ENCODE measurements at regions not wholly inside any gene's neighbourhood (a gene's known extent, or its start where the extent isn't known, plus 50 kb on each side); places are given as distances from the start of the nearest gene placed in this dataset.

DNA sequence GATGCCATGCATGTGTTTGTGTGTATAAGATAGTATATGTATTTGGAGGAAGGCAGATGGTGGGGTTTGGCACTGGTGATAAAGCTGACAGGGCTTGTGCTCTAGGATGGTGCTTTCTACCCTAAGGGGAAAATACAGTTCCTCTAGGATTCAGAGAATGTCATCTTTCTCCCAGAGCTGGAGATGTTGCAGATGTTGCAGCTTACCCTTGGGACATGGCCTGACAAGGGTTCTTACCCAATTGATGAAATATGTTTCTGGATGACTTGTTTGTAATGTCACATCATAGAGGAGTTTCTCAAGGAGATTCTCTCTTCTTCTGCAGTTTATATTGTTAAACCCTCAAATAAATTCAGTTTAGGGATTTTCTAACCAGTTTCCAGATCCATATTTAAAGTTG, 52.5 kb upstream of the PITX2 start:
- no peak for DNase-seq

DNA sequence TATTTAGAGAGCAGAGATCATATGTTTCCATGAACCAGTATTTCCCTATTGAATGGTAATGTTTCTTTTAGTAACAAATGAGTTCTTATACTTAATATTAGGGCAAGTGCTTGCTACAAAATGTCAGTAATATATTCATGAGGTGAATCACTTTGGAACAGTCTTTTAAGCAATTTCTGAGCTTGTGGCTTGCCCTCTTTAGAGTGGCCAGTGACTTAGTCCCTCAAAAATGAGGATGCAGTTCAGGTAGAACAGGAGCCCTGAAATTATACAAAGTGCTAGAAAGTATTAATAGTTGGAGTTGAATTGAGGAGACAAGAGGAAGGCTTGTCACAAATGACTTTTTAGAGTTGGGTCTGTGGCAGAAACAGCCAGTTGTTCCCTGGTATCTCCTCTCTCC, 53.4 kb upstream of the PITX2 start:
- no peak for DNase-seq

DNA sequence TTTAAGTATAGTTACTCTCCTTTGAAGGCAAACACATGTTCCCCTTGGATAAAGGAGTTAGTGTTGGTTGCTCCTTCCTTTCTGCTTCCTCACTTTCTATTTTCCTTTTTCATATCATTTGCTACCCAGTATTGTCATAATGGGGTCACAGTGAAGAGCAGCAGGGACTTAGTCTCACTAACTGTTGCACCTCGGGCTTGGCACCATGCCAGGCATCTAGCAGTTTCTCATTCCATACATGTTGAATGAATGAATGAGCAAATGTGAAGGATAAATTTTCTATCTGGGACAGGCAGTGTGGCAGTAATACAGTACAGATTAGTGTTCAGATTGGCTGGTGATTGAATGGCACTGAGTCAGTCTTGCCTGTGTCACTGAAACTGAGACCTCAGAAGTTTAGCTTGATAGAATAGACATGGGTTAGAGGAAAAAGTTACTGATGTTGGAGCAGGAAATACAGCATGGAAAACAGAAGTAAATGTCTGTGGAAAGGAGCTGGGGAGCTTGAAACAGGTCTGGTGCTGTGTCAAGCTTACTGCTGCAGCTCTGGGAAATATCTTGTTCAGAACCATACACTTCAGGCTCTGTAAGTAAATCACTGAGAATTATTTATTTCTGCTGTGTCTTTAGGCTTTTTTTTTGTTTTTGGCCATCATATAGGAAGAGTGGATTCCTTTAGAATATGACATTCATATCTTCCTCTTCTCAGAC, 55.8 kb upstream of the PITX2 start:
- DNase-seq = no peak

DNA sequence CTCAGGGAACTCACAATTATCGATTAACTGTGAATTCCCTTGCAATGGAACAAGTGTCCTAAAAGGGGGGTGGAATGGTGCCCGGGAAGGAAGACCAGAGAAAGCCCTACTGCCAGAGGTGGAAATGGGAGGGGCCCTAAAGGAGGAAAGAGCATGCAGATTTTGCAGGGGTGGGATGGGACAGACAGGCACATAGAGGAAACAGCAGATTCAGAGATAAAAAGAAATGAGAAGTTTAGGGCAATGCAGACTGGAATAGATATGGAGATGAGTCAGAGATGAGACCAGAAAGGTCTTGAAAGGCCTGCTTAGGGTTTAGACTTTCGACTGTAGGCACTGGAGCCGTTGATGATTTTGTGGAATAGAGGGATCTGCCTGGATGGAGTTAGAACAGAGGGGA, 57.4 kb upstream of the PITX2 start:
- no peak for DNase-seq

DNA sequence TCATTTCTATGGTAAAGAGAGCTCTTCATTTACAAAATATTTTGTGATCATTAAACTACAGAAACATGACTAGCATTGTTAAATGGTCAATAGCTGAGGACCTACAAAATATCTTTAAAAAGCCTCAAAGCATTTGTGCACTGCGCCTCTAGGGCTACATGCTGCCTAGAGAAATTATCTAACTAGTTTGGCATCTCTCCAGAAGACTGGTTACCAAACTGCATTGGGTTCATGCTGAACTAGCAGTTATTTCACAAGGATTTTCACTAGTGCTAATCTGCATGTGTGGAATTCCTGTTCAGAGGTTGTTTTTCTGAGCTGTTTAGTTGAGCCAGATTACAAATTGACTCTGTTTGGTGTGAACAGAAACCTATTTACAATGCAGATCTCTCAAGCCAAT, 58.5 kb upstream of the PITX2 start:
- DNase-seq = no peak

DNA sequence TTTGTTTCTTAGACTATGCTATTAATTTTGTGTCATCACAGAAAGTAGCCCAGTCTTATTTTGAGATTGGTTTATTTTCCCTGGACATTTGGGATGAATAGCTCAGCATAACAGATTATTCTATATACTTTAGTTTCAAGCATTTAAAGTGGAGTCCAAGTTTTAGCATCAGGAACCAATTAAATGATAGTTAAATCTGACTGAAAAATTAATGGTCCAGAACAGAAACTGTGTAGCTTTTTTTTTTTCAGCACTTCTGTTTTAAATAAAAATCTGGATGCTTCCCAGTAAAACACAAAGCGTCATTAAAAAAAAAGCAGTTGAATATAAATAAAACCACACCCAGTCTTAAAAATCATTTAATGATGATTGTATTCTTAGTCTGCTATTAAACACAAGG, 59.4 kb upstream of the PITX2 start:
- DNase-seq = no peak

- DNase-seq = no peak
Observed at GRCh38 chr4:110683601-110684000, 60.7 kb upstream of the PITX2 start.

GRCh38 chr4:110702326-110702725, 79.4 kb upstream of the PITX2 start:
- no peak for DNase-seq

DNA sequence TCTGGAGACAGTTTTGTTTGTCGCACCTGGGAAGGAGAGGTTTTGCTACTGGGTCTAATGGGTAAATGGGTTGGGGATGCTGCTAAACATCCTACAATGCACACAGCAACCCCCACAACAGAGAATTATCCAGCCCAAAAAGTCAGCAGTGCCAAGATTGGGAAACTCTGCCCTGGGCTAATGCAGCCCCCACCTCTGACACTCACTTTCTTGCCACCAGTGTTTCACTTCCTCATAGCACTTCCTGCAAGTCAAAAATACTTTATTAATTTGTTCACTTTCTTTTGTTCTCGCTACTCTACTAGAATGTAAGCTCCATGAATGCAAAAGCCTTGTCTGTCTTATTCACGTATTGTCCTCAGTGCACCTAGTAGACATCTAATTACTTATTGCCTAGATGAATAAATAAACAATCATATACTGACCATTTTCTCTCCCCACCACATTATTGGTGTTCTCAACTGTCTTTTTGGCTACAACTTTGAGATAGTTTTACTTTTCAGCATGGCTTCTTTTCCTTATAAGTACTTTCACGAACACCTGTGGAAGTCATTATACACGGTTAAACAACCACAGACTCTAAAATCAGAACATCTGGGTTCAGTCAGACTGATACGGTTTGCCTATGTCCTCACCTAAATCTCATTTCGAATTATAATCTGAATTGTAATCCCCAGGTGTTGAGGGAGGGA, 82.0 kb upstream of the PITX2 start:
- no peak for DNase-seq

- no peak for DNase-seq
Observed at GRCh38 chr4:110705440-110705782, 82.5 kb upstream of the PITX2 start.

DNA sequence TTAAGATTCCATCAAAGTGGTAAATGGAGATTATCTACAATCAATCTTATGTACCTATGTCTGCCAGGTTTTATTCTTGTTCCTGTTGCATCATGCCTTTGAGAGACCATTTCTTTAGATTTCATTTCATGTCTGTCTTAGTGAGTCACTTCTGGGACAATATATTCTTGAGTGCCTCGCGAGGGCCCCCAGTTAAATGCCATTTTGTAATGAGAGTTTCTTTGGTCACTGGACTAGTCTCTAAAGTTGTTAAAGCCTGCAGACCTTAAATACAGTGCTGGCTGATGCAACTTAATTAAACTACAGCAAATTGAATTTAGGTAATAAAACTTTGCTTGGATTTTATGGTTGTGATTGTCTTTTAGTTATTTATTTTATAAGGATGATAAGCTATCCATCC, 87.2 kb upstream of the PITX2 start:
- DNase-seq = no peak

DNA sequence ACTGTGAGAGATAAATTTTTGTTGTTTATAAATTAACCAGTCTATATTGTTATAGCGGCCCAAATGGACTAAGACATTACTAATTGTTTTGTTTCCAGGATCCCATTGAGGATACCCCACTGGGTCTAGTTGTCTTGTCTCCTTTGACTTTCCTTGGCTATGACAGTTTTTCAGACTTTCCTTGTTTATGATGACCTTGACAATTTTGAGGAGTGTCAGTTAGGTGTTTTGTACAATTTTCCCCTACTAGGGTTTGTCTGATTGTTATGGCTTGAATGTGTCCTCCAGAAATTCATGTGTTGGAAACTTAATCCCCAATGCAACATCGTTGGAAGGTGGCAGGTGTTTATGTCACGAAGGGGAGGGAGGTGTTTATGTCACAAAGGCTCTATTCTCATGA, 89.6 kb upstream of the PITX2 start:
- DNase-seq = no peak

DNA sequence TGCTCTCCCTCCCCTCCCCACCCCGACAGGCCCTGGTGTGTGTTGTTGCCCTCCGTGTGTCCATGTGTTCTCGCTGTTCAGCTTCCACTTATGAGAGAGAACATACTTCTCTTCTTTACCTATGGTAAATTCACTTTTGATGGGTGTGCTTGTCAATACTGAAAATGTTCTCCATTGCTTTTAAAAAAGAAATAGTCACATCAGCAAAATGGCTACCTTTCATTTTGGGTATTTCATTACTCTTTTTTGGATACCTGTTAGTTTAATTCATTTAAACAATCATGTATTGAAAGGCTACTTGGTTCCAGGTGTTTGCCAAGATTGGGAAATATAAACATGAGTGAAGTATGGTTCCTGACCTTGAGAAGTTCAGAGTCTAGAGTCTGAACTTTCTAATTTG, 107.4 kb upstream of the PITX2 start:
- DNase-seq = no peak

DNA sequence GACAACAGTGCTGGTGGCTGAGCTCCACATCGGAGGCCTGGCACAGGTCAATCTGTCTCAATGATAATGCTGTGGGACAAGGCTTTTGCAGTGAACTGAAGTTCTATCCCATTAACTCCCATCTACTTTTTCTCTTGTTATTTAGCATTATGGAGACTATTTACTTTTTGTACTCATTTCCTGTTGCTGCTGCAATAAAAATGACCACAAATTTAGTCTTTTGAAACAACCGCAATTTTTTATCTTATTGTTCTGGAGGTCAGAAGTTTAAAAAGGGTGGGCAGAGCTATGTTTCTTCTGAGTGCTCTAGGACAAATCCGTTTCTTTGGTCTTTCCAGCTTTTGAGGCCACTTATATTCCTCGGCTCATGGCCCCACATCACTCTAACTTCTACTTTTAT, 111.0 kb upstream of the PITX2 start:
- no peak for DNase-seq

DNA sequence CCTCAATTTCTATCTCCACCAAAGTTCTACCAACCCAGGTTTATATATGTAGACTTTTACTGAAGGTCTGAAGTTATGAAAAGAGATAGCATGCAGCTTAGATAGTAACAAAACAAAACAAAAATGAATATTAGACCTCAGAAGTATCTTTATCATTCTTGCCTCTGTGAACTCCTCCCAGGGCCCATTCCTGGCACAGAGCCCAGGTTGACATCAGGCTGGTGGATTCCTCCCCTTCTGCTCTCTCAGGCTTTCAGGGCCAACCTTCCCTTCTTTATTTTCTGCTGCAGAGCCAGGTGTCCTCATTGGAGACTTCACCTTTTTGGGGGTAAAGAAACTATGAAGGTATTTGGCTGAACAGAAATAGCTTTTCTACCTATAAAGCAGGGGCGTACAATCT, 112.8 kb upstream of the PITX2 start:
- DNase-seq = no peak

DNA sequence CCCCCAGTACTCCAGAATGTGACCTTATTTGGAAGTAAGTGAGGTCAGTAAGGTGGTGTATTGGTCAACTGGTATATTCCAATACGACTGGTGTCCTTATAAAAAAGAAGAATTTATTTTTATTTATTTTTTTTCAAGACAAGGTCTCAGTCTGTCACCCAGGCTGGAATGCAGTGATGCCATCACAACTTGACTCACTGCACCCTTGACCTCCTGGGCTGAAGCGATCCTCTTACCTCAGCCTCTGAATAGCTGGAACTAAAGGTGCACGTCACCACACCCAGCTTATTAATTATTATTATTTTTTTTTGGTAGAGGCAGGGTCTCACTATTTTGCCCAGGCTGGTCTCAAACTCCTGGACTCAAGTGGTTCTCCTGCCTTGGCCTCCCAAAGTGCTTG, 115.1 kb upstream of the PITX2 start:
- DNase-seq = no peak

DNA sequence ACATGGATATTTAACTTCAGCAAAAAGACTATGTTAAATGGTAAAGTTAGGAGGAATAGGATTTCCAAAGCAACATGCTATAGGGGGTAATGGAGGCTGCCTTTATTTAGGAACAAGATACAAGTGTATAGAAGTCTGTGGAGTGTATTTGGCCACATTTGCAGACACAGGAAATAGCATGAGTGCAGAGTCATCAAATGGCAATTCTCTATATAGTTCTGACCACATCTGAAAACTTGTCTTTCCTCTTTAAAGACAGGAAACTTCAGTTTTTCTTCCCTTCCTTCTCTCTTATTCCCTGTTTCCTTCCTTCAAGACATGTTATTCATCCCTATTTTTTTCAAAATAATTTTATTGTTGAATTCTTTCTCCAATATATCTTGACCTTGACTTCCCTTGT, 119.3 kb upstream of the PITX2 start:
- no peak for DNase-seq

- DNase-seq = no peak
Observed at GRCh38 chr4:110748071-110748470, 125.2 kb upstream of the PITX2 start.

DNA sequence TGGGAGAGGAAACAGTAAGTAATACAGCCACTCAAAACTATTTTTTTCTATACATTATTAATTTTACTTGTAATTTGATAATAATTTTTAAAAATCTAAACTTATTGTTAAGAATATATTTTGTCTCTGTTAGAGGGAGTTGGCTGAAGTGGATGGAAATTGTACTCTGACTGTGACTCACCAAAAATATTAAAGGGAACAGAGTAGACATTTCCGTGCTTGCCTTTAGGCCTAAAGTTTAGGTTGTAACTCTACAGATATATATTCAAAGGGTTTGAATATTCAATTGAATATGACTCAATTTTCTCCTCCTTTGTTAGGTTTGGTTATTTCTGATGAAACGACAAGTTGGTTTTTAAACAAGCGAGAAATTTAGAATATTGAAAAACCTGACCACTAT, 128.3 kb upstream of the PITX2 start:
- DNase-seq = no peak

- DNase-seq = no peak
Observed at GRCh38 chr4:110751986-110752385, 129.1 kb upstream of the PITX2 start.

DNA sequence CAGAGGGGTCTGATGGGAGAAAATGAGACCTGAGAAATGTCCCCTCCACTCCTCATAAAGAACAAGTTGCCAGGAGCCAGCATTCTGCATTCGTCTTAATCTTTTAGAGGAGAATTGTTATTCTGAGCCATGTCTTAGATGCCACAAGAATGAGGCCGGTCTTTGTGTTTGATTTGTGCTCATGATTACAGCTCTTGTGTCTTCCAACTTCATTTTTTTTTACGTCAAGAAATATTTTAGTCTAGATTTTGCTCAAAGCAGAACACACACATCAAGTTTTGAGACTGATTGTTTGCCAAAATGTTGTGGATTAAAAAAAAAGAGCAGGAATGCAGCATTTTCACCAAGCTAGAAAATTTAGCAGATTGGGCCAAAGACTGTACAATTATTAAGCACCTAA, 130.6 kb upstream of the PITX2 start:
- no peak for DNase-seq

GRCh38 chr4:110754716-110755115, 131.8 kb upstream of the PITX2 start:
- no peak for DNase-seq

GRCh38 chr4:110769578-110769977, 146.7 kb upstream of the PITX2 start:
- no peak for DNase-seq

- DNase-seq = no peak
Observed at GRCh38 chr4:110770353-110770752, 147.5 kb upstream of the PITX2 start.

GRCh38 chr4:110778521-110778920, 155.6 kb upstream of the PITX2 start:
- DNase-seq = no peak
